ENCODE measurements at regions not wholly inside any gene's neighbourhood (a gene's known extent, or its start where the extent isn't known, plus 50 kb on each side); places are given as distances from the start of the nearest gene placed in this dataset.

- no peaks in the 10 kb centered on the region for H3K36me3 Mint-ChIP-seq
- H3K27me3 Mint-ChIP-seq: peaks cover 3% of the 10 kb centered on the region
- H3K27ac Mint-ChIP-seq: no peak overlapping the region
- peaks cover 10% of the 10 kb centered on the region for H3K9me3 Mint-ChIP-seq
- no peak for DNase-seq (ENCODE audit: extremely low spot score, unreplicated experiment)
- no peak for TF ChIP-seq CTCF (conservative IDR thresholded peaks at IDR 0.05)
- peaks cover 4% of the 10 kb centered on the region for H3K4me1 Mint-ChIP-seq (ENCODE audit: unreplicated experiment)
- no peak overlapping the region for H3K4me3 Mint-ChIP-seq
These were observed 241.6 kb downstream of the ZNF621 start for GRCh38 chr3:40766396-40766795.

- TF ChIP-seq CTCF (conservative IDR thresholded peaks at IDR 0.05): no peak
- peaks cover 1% of the 10 kb centered on the region for H3K9me3 Mint-ChIP-seq
- no peak overlapping the region for H3K4me3 Mint-ChIP-seq
- H3K4me1 Mint-ChIP-seq (ENCODE audit: unreplicated experiment): peaks cover 4% of the 10 kb centered on the region
- no peaks in the 10 kb centered on the region for H3K36me3 Mint-ChIP-seq
- no peak overlapping the region for H3K27ac Mint-ChIP-seq
- peaks cover 3% of the 10 kb centered on the region for H3K27me3 Mint-ChIP-seq
- no peak for DNase-seq (ENCODE audit: extremely low spot score, unreplicated experiment)
These were observed 243.3 kb downstream of the ZNF621 start for GRCh38 chr3:40768046-40768445.

- H3K4me3 Mint-ChIP-seq: no peak overlapping the region
- DNase-seq (ENCODE audit: extremely low spot score, unreplicated experiment): no peak
- no peaks in the 10 kb centered on the region for H3K9me3 Mint-ChIP-seq
- no peaks in the 10 kb centered on the region for H3K36me3 Mint-ChIP-seq
- H3K27ac Mint-ChIP-seq: no peak overlapping the region
- peaks cover 4% of the 10 kb centered on the region for H3K4me1 Mint-ChIP-seq (ENCODE audit: unreplicated experiment)
- TF ChIP-seq CTCF (conservative IDR thresholded peaks at IDR 0.05): no peak
- peaks cover 3% of the 10 kb centered on the region for H3K27me3 Mint-ChIP-seq
These were observed 243.8 kb downstream of the ZNF621 start for GRCh38 chr3:40768536-40768935.

GRCh38 chr3:40770061-40770460 lies 245.3 kb downstream of the ZNF621 start:
- peaks cover 3% of the 10 kb centered on the region for H3K27me3 Mint-ChIP-seq
- H3K27ac Mint-ChIP-seq: no peak overlapping the region
- no peak overlapping the region for H3K4me3 Mint-ChIP-seq
- no peak for DNase-seq (ENCODE audit: extremely low spot score, unreplicated experiment)
- H3K9me3 Mint-ChIP-seq: no peaks in the 10 kb centered on the region
- H3K36me3 Mint-ChIP-seq: no peaks in the 10 kb centered on the region
- peaks cover 4% of the 10 kb centered on the region for H3K4me1 Mint-ChIP-seq (ENCODE audit: unreplicated experiment)
- TF ChIP-seq CTCF (conservative IDR thresholded peaks at IDR 0.05): no peak

- H3K4me1 Mint-ChIP-seq (ENCODE audit: unreplicated experiment): peaks cover 4% of the 10 kb centered on the region
- no peaks in the 10 kb centered on the region for H3K36me3 Mint-ChIP-seq
- H3K9me3 Mint-ChIP-seq: no peaks in the 10 kb centered on the region
- no peak for TF ChIP-seq CTCF (conservative IDR thresholded peaks at IDR 0.05)
- H3K4me3 Mint-ChIP-seq: no peak overlapping the region
- H3K27me3 Mint-ChIP-seq: peaks cover 3% of the 10 kb centered on the region
- no peak for DNase-seq (ENCODE audit: extremely low spot score, unreplicated experiment)
- H3K27ac Mint-ChIP-seq: no peak overlapping the region
These were observed 246.4 kb downstream of the ZNF621 start for GRCh38 chr3:40771112-40771511.

- no peaks in the 10 kb centered on the region for H3K36me3 Mint-ChIP-seq
- no peak for DNase-seq (ENCODE audit: extremely low spot score, unreplicated experiment)
- H3K4me1 Mint-ChIP-seq (ENCODE audit: unreplicated experiment): peaks cover 17% of the 10 kb centered on the region
- H3K27me3 Mint-ChIP-seq: peaks cover 3% of the 10 kb centered on the region
- H3K9me3 Mint-ChIP-seq: peaks cover 5% of the 10 kb centered on the region
- no peak for TF ChIP-seq CTCF (conservative IDR thresholded peaks at IDR 0.05)
- no peak overlapping the region for H3K4me3 Mint-ChIP-seq
- H3K27ac Mint-ChIP-seq: no peak overlapping the region
These were observed 254.3 kb downstream of the ZNF621 start for GRCh38 chr3:40779039-40779438.

Measured in type B pancreatic cell (in vitro differentiated cells).